GM23248 (cell line): ENCODE measurements at regions not wholly inside any gene's neighbourhood (a gene's known extent, or its start where the extent isn't known, plus 50 kb on each side); places are given as distances from the start of the nearest gene placed in this dataset.

Experiments
- EZH2 ChIP-seq: fragments of 200-600 bp; sonication (generic); IDR thresholded peaks from 2 replicates; pipeline ENCODE4 v1.6.1; 2018; ENCODE audit warnings: antibody characterized with exemption, mild to moderate bottlenecking; ENCODE audit not compliant: insufficient read depth, poor library complexity, severe bottlenecking
- EZH2phosphoT487 ChIP-seq: fragments of 200-600 bp; sonication (generic); IDR thresholded peaks from 2 replicates; pipeline ENCODE4 v1.6.1; 2018; ENCODE audit warnings: antibody characterized with exemption, moderate library complexity, mild to moderate bottlenecking, low read depth; ENCODE audit not compliant: insufficient read depth

- TF ChIP-seq EZH2, result no peak
- no peak for TF ChIP-seq EZH2phosphoT487
Measured at GRCh38 chr12:111025792-111026430, 105.5 kb upstream of the MYL2 start.
